Liver (tissue), 3 donors: ENCODE measurements at regions not wholly inside any gene's neighbourhood (a gene's known extent, or its start where the extent isn't known, plus 50 kb on each side); places are given as distances from the start of the nearest gene placed in this dataset.

ENCODE experiments used
- GABPA ChIP-seq, 2 donors: IDR thresholded peaks in 1 of 2; conservative IDR thresholded peaks in 1 of 2; 2 replicates each; pipeline ENCODE4 v1.6.1; 2016; ENCODE audit warnings: antibody characterized with exemption in 2 of 2, mild to moderate bottlenecking in 1 of 2, moderate library complexity in 1 of 2
- JUND ChIP-seq, 2 donors: IDR thresholded peaks; 2 replicates each; pipeline ENCODE4 v1.6.1; 2016; ENCODE audit warnings: antibody characterized with exemption in 2 of 2
- RAD21 ChIP-seq, 2 donors: IDR thresholded peaks; 2 replicates each; pipeline ENCODE4 v1.6.1; 2016; ENCODE audit warnings: antibody characterized with exemption in 2 of 2, mild to moderate bottlenecking in 2 of 2
- TF ChIP-seq, protein P1 (sequence below): fragments of 150-350 bp; IDR thresholded peaks from 2 replicates; pipeline ENCODE4 v1.5.1; 2017; ENCODE audit warnings: improper control_type of control experiment, low read depth, low read length; ENCODE audit not compliant: missing input control
- TF ChIP-seq, protein P2 (sequence below): IDR thresholded peaks from 2 replicates; pipeline ENCODE4 v1.6.1; 2016; ENCODE audit warnings: antibody characterized with exemption, mild to moderate bottlenecking
- TF ChIP-seq, protein P3 (sequence below): IDR thresholded peaks from 2 replicates; pipeline ENCODE4 v1.6.1; 2016; ENCODE audit warnings: antibody characterized with exemption
- TF ChIP-seq, protein P4 (sequence below): IDR thresholded peaks from 2 replicates; pipeline ENCODE4 v1.6.1; 2016; ENCODE audit warnings: antibody characterized with exemption
- donor health status: healthy.
- donor health status: healthy.

DNA sequence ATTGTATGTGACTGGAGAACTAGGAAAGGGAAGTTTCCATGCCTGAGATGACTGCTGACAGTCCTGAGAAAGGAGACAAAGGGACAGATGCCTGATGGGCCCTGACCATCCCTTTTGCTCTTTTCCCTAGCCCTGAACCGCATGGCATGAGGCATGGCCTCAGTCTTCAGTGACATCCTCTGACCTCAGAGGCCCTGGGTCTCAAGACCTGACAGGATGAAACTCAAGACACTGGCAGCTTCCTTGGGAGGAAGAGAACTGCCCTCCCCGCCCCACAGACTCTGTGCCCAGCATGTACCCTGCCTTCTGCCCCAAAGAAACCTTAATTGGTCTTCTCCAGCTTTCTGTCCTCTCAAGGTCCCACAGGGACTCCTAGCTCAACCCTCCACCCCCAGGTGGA lies 444.1 kb downstream of the SOX6 start:
- TF ChIP-seq JUND (IDR thresholded peaks at IDR 0.05) (no peak), RAD21 (IDR thresholded peaks at IDR 0.05) (no peak), GABPA (IDR thresholded peaks at IDR 0.05 in 1 of 2, conservative IDR thresholded peaks at IDR 0.05 in 1 of 2) (no peak)
- TF ChIP-seq, protein P1, sequence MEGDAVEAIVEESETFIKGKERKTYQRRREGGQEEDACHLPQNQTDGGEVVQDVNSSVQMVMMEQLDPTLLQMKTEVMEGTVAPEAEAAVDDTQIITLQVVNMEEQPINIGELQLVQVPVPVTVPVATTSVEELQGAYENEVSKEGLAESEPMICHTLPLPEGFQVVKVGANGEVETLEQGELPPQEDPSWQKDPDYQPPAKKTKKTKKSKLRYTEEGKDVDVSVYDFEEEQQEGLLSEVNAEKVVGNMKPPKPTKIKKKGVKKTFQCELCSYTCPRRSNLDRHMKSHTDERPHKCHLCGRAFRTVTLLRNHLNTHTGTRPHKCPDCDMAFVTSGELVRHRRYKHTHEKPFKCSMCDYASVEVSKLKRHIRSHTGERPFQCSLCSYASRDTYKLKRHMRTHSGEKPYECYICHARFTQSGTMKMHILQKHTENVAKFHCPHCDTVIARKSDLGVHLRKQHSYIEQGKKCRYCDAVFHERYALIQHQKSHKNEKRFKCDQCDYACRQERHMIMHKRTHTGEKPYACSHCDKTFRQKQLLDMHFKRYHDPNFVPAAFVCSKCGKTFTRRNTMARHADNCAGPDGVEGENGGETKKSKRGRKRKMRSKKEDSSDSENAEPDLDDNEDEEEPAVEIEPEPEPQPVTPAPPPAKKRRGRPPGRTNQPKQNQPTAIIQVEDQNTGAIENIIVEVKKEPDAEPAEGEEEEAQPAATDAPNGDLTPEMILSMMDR: no peak
- TF ChIP-seq, protein P2, sequence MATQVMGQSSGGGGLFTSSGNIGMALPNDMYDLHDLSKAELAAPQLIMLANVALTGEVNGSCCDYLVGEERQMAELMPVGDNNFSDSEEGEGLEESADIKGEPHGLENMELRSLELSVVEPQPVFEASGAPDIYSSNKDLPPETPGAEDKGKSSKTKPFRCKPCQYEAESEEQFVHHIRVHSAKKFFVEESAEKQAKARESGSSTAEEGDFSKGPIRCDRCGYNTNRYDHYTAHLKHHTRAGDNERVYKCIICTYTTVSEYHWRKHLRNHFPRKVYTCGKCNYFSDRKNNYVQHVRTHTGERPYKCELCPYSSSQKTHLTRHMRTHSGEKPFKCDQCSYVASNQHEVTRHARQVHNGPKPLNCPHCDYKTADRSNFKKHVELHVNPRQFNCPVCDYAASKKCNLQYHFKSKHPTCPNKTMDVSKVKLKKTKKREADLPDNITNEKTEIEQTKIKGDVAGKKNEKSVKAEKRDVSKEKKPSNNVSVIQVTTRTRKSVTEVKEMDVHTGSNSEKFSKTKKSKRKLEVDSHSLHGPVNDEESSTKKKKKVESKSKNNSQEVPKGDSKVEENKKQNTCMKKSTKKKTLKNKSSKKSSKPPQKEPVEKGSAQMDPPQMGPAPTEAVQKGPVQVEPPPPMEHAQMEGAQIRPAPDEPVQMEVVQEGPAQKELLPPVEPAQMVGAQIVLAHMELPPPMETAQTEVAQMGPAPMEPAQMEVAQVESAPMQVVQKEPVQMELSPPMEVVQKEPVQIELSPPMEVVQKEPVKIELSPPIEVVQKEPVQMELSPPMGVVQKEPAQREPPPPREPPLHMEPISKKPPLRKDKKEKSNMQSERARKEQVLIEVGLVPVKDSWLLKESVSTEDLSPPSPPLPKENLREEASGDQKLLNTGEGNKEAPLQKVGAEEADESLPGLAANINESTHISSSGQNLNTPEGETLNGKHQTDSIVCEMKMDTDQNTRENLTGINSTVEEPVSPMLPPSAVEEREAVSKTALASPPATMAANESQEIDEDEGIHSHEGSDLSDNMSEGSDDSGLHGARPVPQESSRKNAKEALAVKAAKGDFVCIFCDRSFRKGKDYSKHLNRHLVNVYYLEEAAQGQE: no peak
- TF ChIP-seq, protein P3, sequence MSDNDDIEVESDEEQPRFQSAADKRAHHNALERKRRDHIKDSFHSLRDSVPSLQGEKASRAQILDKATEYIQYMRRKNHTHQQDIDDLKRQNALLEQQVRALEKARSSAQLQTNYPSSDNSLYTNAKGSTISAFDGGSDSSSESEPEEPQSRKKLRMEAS: no peak
- TF ChIP-seq, protein P4, sequence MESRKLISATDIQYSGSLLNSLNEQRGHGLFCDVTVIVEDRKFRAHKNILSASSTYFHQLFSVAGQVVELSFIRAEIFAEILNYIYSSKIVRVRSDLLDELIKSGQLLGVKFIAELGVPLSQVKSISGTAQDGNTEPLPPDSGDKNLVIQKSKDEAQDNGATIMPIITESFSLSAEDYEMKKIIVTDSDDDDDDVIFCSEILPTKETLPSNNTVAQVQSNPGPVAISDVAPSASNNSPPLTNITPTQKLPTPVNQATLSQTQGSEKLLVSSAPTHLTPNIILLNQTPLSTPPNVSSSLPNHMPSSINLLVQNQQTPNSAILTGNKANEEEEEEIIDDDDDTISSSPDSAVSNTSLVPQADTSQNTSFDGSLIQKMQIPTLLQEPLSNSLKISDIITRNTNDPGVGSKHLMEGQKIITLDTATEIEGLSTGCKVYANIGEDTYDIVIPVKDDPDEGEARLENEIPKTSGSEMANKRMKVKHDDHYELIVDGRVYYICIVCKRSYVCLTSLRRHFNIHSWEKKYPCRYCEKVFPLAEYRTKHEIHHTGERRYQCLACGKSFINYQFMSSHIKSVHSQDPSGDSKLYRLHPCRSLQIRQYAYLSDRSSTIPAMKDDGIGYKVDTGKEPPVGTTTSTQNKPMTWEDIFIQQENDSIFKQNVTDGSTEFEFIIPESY: no peak
